ENCODE measurements at regions not wholly inside any gene's neighbourhood (a gene's known extent, or its start where the extent isn't known, plus 50 kb on each side); places are given as distances from the start of the nearest gene placed in this dataset.

DNA sequence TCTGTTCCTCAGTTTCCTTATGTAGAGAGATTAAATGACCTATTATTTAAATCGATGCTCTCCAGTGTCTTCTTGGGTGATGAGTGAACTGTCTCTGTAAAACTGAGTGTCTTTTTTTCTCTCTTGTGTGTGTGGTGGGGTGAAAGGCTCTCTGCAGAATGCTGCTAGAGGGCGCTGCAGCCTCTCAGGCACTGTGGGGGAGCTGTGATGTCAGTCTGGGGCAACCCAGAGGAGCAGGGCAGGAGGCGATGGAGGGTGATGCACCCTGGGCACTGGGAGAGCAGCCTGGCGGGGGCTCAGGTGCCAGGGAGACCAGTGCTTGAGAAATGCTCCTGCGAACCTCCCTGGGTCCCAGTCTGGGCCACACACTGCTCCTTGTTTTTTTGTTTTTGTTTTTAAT, 110.1 kb upstream of the POM121L12 start (continued):
- TF ChIP-seq, protein P1, sequence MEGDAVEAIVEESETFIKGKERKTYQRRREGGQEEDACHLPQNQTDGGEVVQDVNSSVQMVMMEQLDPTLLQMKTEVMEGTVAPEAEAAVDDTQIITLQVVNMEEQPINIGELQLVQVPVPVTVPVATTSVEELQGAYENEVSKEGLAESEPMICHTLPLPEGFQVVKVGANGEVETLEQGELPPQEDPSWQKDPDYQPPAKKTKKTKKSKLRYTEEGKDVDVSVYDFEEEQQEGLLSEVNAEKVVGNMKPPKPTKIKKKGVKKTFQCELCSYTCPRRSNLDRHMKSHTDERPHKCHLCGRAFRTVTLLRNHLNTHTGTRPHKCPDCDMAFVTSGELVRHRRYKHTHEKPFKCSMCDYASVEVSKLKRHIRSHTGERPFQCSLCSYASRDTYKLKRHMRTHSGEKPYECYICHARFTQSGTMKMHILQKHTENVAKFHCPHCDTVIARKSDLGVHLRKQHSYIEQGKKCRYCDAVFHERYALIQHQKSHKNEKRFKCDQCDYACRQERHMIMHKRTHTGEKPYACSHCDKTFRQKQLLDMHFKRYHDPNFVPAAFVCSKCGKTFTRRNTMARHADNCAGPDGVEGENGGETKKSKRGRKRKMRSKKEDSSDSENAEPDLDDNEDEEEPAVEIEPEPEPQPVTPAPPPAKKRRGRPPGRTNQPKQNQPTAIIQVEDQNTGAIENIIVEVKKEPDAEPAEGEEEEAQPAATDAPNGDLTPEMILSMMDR (IDR thresholded peaks at IDR 0.05; ENCODE audit: control extremely low read depth in 1 of 3, insufficient read depth in 1 of 3, low read depth in 1 of 3, low read length in 3 of 3) = peak; percentile 46 to 67 (median 62)
- no peak for TF ChIP-seq BACH1 (IDR thresholded peaks at IDR 0.05; ENCODE audit: low read length)
- TF ChIP-seq TBP (IDR thresholded peaks at IDR 0.05; ENCODE audit: low read depth, low read length) = no peak
- TF ChIP-seq RAD21 (IDR thresholded peaks at IDR 0.05 in 1 of 2, conservative IDR thresholded peaks at IDR 0.05 in 1 of 2; ENCODE audit: low read depth in 2 of 2, low read length in 2 of 2) = peak; percentile 57 to 62

Measured in H1 (cell line).